MM.1S (cell line): ENCODE measurements at regions not wholly inside any gene's neighbourhood (a gene's known extent, or its start where the extent isn't known, plus 50 kb on each side); places are given as distances from the start of the nearest gene placed in this dataset.

ENCODE experiments used
- DNase-seq: peaks from one replicate; pipeline ENCODE4 v3.0.0-alpha.2; 2015
- H2AFZ ChIP-seq: fragments of 300-600 bp; sonication (generic); 2 replicates; pipeline ENCODE4 v1.6.0; 2016; ENCODE audit warnings: antibody characterized with exemption, low read length
- H3F3A ChIP-seq: fragments of 300-600 bp; sonication (generic); 2 replicates; pipeline ENCODE4 v1.6.1; 2016; ENCODE audit warnings: mild to moderate bottlenecking, antibody characterized with exemption, low read length, moderate library complexity, mixed read lengths; ENCODE audit not compliant: insufficient read depth
- H3K27ac ChIP-seq: fragments of 300-600 bp; sonication (generic); 2 replicates; pipeline ENCODE4 v1.5.1; 2016; ENCODE audit warnings: mild to moderate bottlenecking, low read length
- H3K27me3 ChIP-seq: fragments of 300-600 bp; sonication (generic); replicated peaks from 2 replicates; pipeline ENCODE4 v1.6.0; 2016; ENCODE audit warnings: low read length; ENCODE audit not compliant: insufficient read depth
- H3K36me3 ChIP-seq: fragments of 300-600 bp; sonication (generic); replicated peaks from 2 replicates; pipeline ENCODE4 v1.6.1; 2016; ENCODE audit warnings: mild to moderate bottlenecking, low read length, mixed read lengths; ENCODE audit not compliant: insufficient read depth
- H3K4me1 ChIP-seq: fragments of 300-600 bp; sonication (generic); 2 replicates; pipeline ENCODE4 v1.6.1; 2016; ENCODE audit warnings: low read length, mixed read lengths
- H3K4me2 ChIP-seq: fragments of 300-600 bp; sonication (generic); 2 replicates; pipeline ENCODE4 v1.6.0; 2016; ENCODE audit warnings: low read depth, low read length
- H3K4me3 ChIP-seq: fragments of 300-600 bp; sonication (generic); 2 replicates; pipeline ENCODE4 v1.5.1; 2016; ENCODE audit warnings: low read length, mixed read lengths
- H3K79me2 ChIP-seq: fragments of 300-600 bp; sonication (generic); 2 replicates; pipeline ENCODE4 v1.6.1; 2016; ENCODE audit warnings: mixed run types, low read length, mixed read lengths
- H3K9ac ChIP-seq: fragments of 300-600 bp; sonication (generic); 2 replicates; pipeline ENCODE4 v1.6.1; 2016; ENCODE audit warnings: low read length, mixed read lengths
- H3K9me2 ChIP-seq: fragments of 300-600 bp; sonication (generic); replicated peaks from 2 replicates; pipeline ENCODE4 v1.6.1; 2016; ENCODE audit warnings: mild to moderate bottlenecking, low read length, mixed read lengths; ENCODE audit not compliant: insufficient read depth
- H3K9me3 ChIP-seq: fragments of 300-600 bp; sonication (generic); replicated peaks from 2 replicates; pipeline ENCODE4 v1.6.1; 2016; ENCODE audit warnings: mild to moderate bottlenecking, low read length, mixed read lengths; ENCODE audit not compliant: insufficient read depth
- H4K20me1 ChIP-seq: fragments of 300-600 bp; sonication (generic); 2 replicates; pipeline ENCODE4 v1.6.1; 2016; ENCODE audit warnings: mild to moderate bottlenecking, low read length, moderate library complexity, mixed read lengths; ENCODE audit not compliant: insufficient read depth
- CTCF ChIP-seq: fragments of 300-600 bp; sonication (generic); IDR thresholded peaks from 2 replicates; pipeline ENCODE4 v1.5.1; 2016; ENCODE audit warnings: antibody characterized with exemption, low read length, mixed read lengths
- EZH2 ChIP-seq: fragments of 300-600 bp; sonication (generic); optimal IDR thresholded peaks from 2 replicates; pipeline ENCODE3; 2017; ENCODE audit warnings: low read depth, mild to moderate bottlenecking, antibody characterized with exemption, low read length, mixed read lengths
- EZH2phosphoT487 ChIP-seq: fragments of 300-600 bp; sonication (generic); IDR thresholded peaks from 2 replicates; pipeline ENCODE4 v1.6.1; 2018; ENCODE audit warnings: antibody characterized with exemption, low read length

GRCh38 chr2:116877944-116878343, 936.5 kb upstream of the DDX18 start:
- Histone ChIP-seq H4K20me1 (no peaks in the 10 kb centered on the region), H3K9ac (no peak overlapping the region), H2AFZ (no peak overlapping the region), H3K4me2 (no peak overlapping the region), H3K4me3 (no peak overlapping the region), H3K79me2 (no peaks in the 10 kb centered on the region), H3F3A (no peaks in the 10 kb centered on the region), H3K4me1 (no peaks in the 10 kb centered on the region), H3K9me2 (no peaks in the 10 kb centered on the region), H3K9me3 (no peaks in the 10 kb centered on the region), H3K36me3 (no peaks in the 10 kb centered on the region), H3K27me3 (no peaks in the 10 kb centered on the region), H3K27ac (no peak overlapping the region)
- no peak for DNase-seq
- no peak for TF ChIP-seq EZH2phosphoT487
- TF ChIP-seq CTCF = no peak
- TF ChIP-seq EZH2 = no peak

GRCh38 chr2:116879650-116880160, 934.8 kb upstream of the DDX18 start:
- H3K4me1 ChIP-seq = no peaks in the 10 kb centered on the region

GRCh38 chr2:116891191-116891590, 923.3 kb upstream of the DDX18 start:
- Histone ChIP-seq H3K4me2 (no peak overlapping the region), H3K9me2 (no peaks in the 10 kb centered on the region), H3K4me1 (no peaks in the 10 kb centered on the region), H3K27me3 (no peaks in the 10 kb centered on the region), H3K27ac (no peak overlapping the region), H2AFZ (no peak overlapping the region), H3K36me3 (no peaks in the 10 kb centered on the region), H3K79me2 (no peaks in the 10 kb centered on the region), H3K9ac (no peak overlapping the region), H3K4me3 (no peak overlapping the region), H4K20me1 (no peaks in the 10 kb centered on the region), H3K9me3 (no peaks in the 10 kb centered on the region), H3F3A (no peaks in the 10 kb centered on the region)
- DNase-seq = no peak
- no peak for TF ChIP-seq CTCF
- TF ChIP-seq EZH2phosphoT487 = no peak
- TF ChIP-seq EZH2 = no peak

More at GRCh38 chr2:116879650-116880160, 934.8 kb upstream of the DDX18 start:
- no peaks in the 10 kb centered on the region for H3K79me2 ChIP-seq
- no peak overlapping the region for H3K9ac ChIP-seq
- H3F3A ChIP-seq = no peaks in the 10 kb centered on the region
- no peak overlapping the region for H2AFZ ChIP-seq
- TF ChIP-seq CTCF (no peak), EZH2 (no peak), EZH2phosphoT487 (no peak)
- no peaks in the 10 kb centered on the region for H3K9me2 ChIP-seq
- no peak for DNase-seq
- H3K36me3 ChIP-seq = no peaks in the 10 kb centered on the region
- no peaks in the 10 kb centered on the region for H4K20me1 ChIP-seq
- H3K9me3 ChIP-seq = no peaks in the 10 kb centered on the region
- no peak overlapping the region for H3K27ac ChIP-seq
- no peaks in the 10 kb centered on the region for H3K27me3 ChIP-seq
- no peak overlapping the region for H3K4me2 ChIP-seq
- H3K4me3 ChIP-seq = no peak overlapping the region
